Mucosa of stomach (tissue), 1 donor: ENCODE measurements at regions not wholly inside any gene's neighbourhood (a gene's known extent, or its start where the extent isn't known, plus 50 kb on each side); places are given as distances from the start of the nearest gene placed in this dataset.

Experiments
- H3K27me3 ChIP-seq: one replicate; pipeline ENCODE4 v1.7.0; 2013; ENCODE audit warnings: mild to moderate bottlenecking, low read length; ENCODE audit not compliant: control insufficient read depth, insufficient read depth
- H3K36me3 ChIP-seq: one replicate; pipeline ENCODE4 v1.7.0; 2013; ENCODE audit warnings: low read length; ENCODE audit not compliant: control insufficient read depth, insufficient read depth
- H3K4me1 ChIP-seq: one replicate; pipeline ENCODE4 v1.7.0; 2013; ENCODE audit warnings: mild to moderate bottlenecking, low read length; ENCODE audit not compliant: control insufficient read depth, insufficient read depth
- H3K4me3 ChIP-seq: one replicate; pipeline ENCODE4 v1.7.0; 2013; ENCODE audit warnings: low read length
- H3K9ac ChIP-seq: one replicate; pipeline ENCODE4 v1.7.0; 2013; ENCODE audit warnings: mild to moderate bottlenecking, low read length, moderate library complexity
- H3K9me3 ChIP-seq: one replicate; pipeline ENCODE4 v1.7.0; 2013; ENCODE audit warnings: mild to moderate bottlenecking, low read length, moderate library complexity; ENCODE audit not compliant: control insufficient read depth
- donor health status: Pancreatic carcinoma.

DNA sequence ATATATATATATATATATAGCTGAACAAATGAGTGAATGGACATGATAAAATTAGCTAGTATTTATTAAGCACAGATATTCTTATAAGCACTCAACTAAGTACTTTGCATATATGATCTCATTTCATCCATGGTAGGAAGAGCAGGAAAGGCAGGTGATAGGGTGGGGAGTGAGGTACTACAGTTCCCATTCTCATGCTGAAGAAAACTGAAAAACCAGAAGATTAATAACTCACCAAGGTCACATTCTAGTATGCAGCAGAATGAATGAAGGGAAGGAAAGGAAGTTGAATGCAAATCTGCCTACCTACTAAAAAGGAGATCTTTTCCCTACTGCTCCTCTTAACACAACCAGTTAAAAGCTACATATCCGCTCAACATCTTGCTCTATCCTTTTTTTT is 298.1 kb upstream of the TMPO start:
- Histone ChIP-seq H3K9me3 (no peaks in the 10 kb centered on the region), H3K4me3 (no peak overlapping the region), H3K4me1 (no peaks in the 10 kb centered on the region), H3K9ac (no peak overlapping the region), H3K36me3 (no peaks in the 10 kb centered on the region), H3K27me3 (no peaks in the 10 kb centered on the region)

DNA sequence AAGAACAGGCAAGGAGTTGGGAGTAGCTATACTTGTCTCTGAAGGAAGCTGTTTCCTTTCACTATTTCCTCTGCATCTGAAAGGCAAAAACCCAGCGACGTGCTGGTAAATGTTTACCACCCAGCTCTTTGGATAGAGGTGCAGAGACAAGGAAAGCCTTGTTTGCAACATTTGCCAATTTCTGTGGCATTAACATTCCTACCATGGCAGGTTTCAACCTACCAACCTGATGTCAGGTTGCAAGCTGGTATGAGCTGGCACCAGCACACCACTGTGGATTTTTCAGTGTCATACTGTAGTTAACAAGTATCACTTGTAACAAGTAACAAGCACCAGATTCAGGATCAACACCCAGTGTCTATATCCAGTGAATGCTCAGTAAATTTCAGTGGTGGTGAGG is 294.8 kb upstream of the TMPO start:
- H3K9me3 ChIP-seq = no peaks in the 10 kb centered on the region
- H3K9ac ChIP-seq = no peak overlapping the region
- H3K4me1 ChIP-seq = no peaks in the 10 kb centered on the region
- no peaks in the 10 kb centered on the region for H3K27me3 ChIP-seq
- no peaks in the 10 kb centered on the region for H3K36me3 ChIP-seq
- no peak overlapping the region for H3K4me3 ChIP-seq

DNA sequence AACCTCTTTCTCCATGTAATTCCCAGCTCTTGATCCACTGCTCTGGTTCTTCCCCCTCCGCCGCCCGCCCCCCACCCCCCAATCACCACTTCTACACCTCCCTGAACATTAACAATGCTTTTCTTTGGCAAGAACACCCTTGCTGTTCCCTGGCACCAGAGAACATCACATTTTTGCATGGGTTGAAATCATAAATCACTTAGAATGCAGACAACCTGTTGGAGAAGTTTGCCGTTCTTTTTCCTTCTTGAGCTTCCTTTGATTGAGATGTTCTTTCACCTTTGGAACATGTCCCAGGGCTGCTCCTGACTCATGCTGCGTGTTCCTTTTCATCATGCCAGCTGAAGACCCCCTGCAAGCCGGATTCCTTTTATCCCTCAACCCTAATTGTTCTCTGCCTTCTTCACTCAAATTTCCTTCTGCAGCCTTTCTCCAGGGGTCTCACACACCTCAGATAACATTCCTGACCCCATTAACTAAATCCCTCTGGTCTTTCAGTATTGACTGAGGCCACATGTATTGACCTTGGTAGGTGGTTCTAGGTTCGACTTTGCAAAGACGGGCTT is 294.1 kb upstream of the TMPO start:
- Histone ChIP-seq H3K9ac (no peak overlapping the region), H3K36me3 (no peaks in the 10 kb centered on the region), H3K4me3 (no peak overlapping the region), H3K27me3 (no peaks in the 10 kb centered on the region), H3K4me1 (no peaks in the 10 kb centered on the region), H3K9me3 (no peaks in the 10 kb centered on the region)

DNA sequence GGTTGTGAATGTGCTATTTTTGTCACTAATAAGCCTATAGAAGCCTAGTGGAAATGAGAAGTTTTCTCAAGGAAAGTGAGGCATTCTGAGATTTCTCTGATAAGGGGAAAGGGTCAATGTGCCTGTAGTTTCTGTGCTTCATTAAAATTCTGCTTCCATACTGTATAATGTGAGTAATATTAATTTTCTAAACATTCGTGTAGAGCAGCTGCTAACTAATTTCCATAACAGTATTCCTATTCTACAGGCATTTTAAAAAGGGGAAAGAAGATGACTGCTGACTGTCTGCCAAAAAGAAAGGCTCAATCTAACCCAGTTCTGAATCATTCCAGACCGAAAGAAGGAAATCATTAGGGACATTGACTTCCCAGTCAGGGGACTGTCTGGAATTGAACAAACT is 293.3 kb upstream of the TMPO start:
- Histone ChIP-seq H3K9ac (no peak overlapping the region), H3K36me3 (no peaks in the 10 kb centered on the region)

DNA sequence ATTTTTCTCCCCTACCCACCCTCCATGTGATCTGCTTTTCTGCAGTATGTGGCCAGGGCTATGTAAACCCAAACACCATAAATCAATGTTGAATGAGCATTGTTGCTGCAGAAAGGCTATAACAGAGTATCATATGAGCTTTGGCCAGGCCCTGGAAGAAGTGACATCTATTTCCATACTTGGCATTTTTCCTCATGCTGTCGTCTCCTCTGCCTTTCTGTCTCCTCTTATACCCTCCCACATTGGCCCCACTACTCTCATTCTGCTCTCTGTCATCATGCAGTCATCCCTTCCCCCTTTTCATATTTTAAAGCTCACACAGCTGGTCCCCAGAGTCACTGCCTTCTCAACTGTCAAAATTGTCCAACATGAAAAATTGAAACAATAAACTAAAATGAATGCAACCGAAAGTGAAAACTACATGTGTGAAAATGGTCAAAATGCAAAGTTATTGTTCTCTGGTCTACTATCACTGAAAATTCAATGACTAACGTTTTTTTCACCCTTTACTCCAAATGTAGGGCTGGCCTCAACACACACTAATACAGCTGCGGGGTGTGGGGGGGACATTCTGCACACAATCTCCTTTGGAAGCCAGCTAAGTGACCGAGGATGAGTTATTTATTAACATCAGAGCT is 290.7 kb upstream of the TMPO start:
- H3K4me1 ChIP-seq = no peaks in the 10 kb centered on the region
- H3K27me3 ChIP-seq = no peaks in the 10 kb centered on the region
- no peaks in the 10 kb centered on the region for H3K9me3 ChIP-seq
- no peaks in the 10 kb centered on the region for H3K36me3 ChIP-seq
- no peak overlapping the region for H3K9ac ChIP-seq
- no peak overlapping the region for H3K4me3 ChIP-seq

More for the DNA sequence above, 293.3 kb upstream of the TMPO start:
- no peak overlapping the region for H3K4me3 ChIP-seq
- H3K4me1 ChIP-seq = no peaks in the 10 kb centered on the region
- H3K27me3 ChIP-seq = no peaks in the 10 kb centered on the region
- no peaks in the 10 kb centered on the region for H3K9me3 ChIP-seq

DNA sequence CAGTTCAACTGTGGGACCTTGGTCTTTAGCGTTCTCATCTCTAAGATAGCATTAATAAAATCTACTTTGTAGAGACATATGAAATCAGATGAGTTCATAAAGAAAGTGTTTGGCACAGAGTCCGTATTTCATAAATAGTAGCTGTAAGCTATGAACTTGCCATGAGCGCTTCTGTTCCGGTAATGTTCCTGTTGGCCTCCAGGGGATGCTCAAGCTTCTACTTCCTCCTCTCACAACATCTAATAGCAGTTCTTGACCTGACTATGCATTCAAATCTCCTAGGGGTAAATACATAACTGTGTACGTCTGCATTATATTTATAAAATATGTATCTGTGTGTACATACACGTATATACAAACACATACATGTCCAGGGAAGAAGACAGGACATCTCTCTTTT is 288.2 kb upstream of the TMPO start:
- no peaks in the 10 kb centered on the region for H3K27me3 ChIP-seq

DNA sequence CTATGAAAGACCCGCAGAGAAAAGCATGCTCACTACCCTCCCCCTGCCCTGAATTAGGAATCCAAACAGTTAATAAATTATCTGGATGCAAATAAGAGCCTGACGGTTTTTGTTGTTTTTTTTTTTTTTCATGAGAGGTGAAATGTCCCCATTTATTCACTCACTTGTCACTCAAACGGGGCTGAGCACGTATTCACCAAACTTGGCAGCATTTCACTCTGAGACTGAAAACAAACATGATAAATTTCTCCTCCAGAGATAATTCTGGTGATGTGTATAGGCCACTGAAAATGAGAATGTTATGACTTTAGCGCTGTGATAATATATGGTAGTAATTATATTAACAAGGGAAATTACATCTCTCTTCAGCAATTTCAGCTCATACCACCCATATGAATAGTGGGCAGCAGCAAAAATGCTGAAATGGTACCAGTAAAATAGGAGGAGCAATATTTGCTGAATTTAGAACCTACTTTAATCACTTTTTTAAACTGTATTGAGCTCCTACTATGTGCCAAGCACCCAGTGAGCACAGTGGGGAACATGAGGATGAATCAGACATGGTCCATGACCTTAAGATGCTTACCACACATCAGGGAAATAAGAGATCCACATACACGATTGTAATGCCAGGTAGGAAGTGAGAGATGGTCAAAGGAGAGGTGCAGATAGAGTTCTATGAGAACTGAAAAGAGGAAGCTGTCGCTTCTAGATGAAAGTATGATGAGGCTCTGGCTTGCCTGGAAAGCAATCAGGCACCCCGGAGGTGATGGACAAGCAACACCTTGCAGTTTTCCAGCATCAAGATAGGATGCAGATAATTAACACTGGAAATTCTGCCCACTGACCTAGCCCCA is 286.5 kb upstream of the TMPO start:
- no peak overlapping the region for H3K9ac ChIP-seq
- H3K9me3 ChIP-seq = no peaks in the 10 kb centered on the region
- H3K36me3 ChIP-seq = no peaks in the 10 kb centered on the region
- no peak overlapping the region for H3K4me3 ChIP-seq
- H3K27me3 ChIP-seq = no peaks in the 10 kb centered on the region
- no peaks in the 10 kb centered on the region for H3K4me1 ChIP-seq

More for the DNA sequence above, 288.2 kb upstream of the TMPO start:
- no peak overlapping the region for H3K9ac ChIP-seq
- no peaks in the 10 kb centered on the region for H3K4me1 ChIP-seq
- no peak overlapping the region for H3K4me3 ChIP-seq
- H3K36me3 ChIP-seq = no peaks in the 10 kb centered on the region
- no peaks in the 10 kb centered on the region for H3K9me3 ChIP-seq

DNA sequence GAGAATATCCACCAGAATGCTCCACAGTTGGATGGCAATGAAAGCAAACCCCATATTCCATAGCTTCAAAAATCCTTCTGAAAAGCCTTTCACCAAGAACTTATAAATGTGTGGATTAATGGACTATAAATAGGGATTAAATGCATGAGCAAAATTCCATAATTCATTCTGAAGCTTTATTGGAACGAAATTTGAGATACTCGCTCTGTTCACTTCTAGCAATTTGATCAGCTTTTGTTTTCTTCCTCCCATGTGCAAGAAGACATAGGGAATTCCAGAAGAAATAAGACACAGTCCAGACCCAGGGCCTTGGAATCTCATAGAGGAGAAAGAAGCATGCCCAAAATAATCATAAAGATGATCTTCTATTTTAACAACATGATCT is 285.9 kb upstream of the TMPO start:
- no peaks in the 10 kb centered on the region for H3K36me3 ChIP-seq
- no peaks in the 10 kb centered on the region for H3K27me3 ChIP-seq
- no peaks in the 10 kb centered on the region for H3K4me1 ChIP-seq
- H3K9ac ChIP-seq = no peak overlapping the region
- H3K4me3 ChIP-seq = no peak overlapping the region
- H3K9me3 ChIP-seq = no peaks in the 10 kb centered on the region

DNA sequence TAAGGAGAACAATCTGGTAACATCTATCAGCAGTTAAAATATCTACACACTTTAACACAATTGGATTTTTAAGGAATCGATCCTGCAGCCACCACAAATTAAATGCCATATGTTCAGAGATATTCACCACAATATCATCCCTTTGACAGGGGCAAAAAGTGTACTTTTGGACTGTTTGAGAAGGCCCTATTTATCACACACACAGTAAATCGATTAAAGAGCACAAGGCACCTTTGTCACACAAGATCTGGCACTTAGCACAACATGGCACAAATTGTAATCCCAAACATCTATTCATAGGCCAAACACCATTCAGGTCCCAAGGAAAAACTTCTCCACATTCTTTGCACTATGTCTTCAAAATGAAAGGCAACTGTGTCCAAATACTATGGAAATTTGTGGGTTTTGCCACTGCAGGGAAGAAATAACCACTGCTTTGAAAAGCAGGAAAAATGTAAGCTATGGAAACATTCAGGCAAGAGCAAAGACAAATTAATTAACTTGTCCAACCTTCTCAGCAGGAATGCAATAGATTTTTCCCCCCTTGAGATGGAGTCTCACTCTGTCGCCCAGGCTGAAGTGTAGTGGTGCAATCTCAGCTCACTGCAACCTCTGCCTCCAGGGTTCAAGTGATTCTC is 282.5 kb upstream of the TMPO start:
- Histone ChIP-seq H3K4me1 (no peaks in the 10 kb centered on the region), H3K36me3 (no peaks in the 10 kb centered on the region), H3K4me3 (no peak overlapping the region), H3K9me3 (no peaks in the 10 kb centered on the region), H3K27me3 (no peaks in the 10 kb centered on the region), H3K9ac (no peak overlapping the region)

DNA sequence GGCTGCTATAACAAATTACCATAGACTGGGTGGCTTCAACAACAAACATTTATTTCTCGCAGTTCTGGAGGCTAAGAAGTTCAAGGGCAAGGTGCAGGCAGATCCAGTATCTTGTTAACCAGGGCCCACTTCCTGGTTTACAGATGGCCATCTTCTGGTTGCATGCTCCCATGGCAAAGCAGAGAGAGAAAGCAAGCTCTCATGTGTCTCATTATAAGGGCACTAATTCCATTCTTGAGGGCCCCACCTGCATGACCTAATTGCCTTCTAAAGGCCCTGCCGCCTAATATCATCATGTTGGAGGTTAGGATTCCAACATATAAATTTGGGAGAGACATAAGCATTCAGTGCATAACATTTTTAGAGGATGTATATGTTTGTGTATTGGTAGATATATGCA is 280.1 kb upstream of the TMPO start:
- Histone ChIP-seq H3K9me3 (no peaks in the 10 kb centered on the region), H3K9ac (no peak overlapping the region), H3K4me1 (no peaks in the 10 kb centered on the region), H3K36me3 (no peaks in the 10 kb centered on the region), H3K27me3 (no peaks in the 10 kb centered on the region), H3K4me3 (no peak overlapping the region)

DNA sequence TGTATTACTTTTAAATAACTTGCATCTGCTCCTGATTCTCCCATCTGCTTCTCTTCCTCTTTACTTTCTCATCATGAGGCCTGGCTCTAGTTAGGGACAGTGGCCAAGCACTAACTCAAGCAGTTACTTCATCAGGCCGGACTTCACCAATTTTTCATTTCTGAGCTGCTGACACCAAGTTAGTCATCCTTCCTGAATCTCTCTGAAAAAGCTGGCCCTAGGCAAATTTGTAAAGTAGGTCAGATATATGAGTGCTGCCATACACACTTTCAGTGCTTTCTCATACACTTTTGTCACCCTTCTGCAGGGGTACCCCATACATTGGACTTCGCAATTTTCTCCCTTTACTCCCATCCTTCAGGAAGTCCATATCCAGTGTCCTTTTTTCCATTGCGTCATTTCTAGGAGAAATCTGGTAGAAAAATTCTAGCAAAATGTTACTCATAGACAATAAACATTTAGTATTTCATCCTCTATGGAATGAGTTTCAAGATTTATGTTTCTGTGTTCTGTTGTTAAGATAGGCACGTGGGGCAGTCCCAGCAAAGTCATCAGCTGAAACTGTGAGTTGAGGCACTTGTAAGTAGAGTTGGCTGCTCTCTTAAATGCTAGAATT is 276.8 kb upstream of the TMPO start:
- Histone ChIP-seq H3K4me1 (no peaks in the 10 kb centered on the region), H3K4me3 (no peak overlapping the region), H3K27me3 (no peaks in the 10 kb centered on the region), H3K36me3 (no peaks in the 10 kb centered on the region), H3K9me3 (no peaks in the 10 kb centered on the region), H3K9ac (no peak overlapping the region)

DNA sequence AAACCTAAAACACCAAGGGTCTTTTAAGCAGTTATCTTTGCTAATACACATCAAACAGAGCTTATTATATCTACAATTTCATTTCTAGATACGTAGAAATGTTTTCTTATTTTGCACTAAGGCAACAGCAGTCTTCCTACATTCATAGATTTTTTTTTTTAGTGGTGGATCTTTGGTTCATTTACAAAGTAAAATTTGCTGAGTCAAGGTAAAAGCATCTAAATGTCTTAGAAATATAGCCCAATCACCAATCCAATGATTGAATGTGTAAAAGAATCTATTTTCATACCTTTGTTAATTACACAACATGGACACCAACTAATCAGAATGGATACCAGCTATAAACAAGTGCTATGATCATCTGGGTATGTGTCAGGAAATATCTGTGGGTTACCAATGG is 272.2 kb upstream of the TMPO start:
- no peaks in the 10 kb centered on the region for H3K36me3 ChIP-seq
- H3K9me3 ChIP-seq = no peaks in the 10 kb centered on the region
- H3K27me3 ChIP-seq = no peaks in the 10 kb centered on the region
- H3K4me1 ChIP-seq = no peaks in the 10 kb centered on the region
- H3K9ac ChIP-seq = no peak overlapping the region
- no peak overlapping the region for H3K4me3 ChIP-seq
